ENCODE measurements at regions not wholly inside any gene's neighbourhood (a gene's known extent, or its start where the extent isn't known, plus 50 kb on each side); places are given as distances from the start of the nearest gene placed in this dataset.

GRCh38 chr14:76971549-76971948, 57.0 kb downstream of the IRF2BPL start (continued):
- TF ChIP-seq RAD21 (IDR thresholded peaks at IDR 0.05; ENCODE audit: low read depth) = no peak
- no peak for TF ChIP-seq MAX (IDR thresholded peaks at IDR 0.05)
- TF ChIP-seq TCF7L2 (IDR thresholded peaks at IDR 0.05; ENCODE audit: borderline replicate concordance, extremely low read depth, insufficient read depth, insufficient read length) = no peak
- TF ChIP-seq POLR2A (IDR thresholded peaks at IDR 0.05; ENCODE audit: borderline replicate concordance, extremely low read depth, insufficient read depth, insufficient read length) = no peak
- TF ChIP-seq SP1 (IDR thresholded peaks at IDR 0.05; ENCODE audit: low read depth) = no peak
- TF ChIP-seq SRF (IDR thresholded peaks at IDR 0.05; ENCODE audit: low read depth) = no peak
- no peak for TF ChIP-seq ZBTB33 (IDR thresholded peaks at IDR 0.05; ENCODE audit: extremely low read depth, insufficient replicate concordance, low read length)

- H3K27ac ChIP-seq (ENCODE audit: low read depth, low read length) = no peak overlapping the region
- intact Hi-C loops (cut with micrococcal nuclease) = no loop called here
- ChIA-PET CTCF (no interaction called here), POLR2A (interaction anchor here (1.1 to 1.5 kb wide), 2 partner anchors 72 to 80 kb away, joined by 4 read pairs; no protein-coding TSS in a partner anchor), RAD21 (ENCODE audit: low non-redundant PET in 1 of 2, low total read pairs in 2 of 2, uncharacterized antibody in 2 of 2, unreplicated experiment in 2 of 2) (no interaction called here)
- no peaks in the 10 kb centered on the region for H3K27me3 ChIP-seq (ENCODE audit: insufficient read depth, low read length)
- peaks cover 31 to 34% of the 10 kb centered on the region in 2 experiments for H3K4me1 ChIP-seq (ENCODE audit: control insufficient read depth in 1 of 2, insufficient read depth in 2 of 2, low read length in 2 of 2)
- no peaks in the 10 kb centered on the region for H3K9me2 ChIP-seq (ENCODE audit: insufficient read depth)
- TF ChIP-seq SIN3A (IDR thresholded peaks at IDR 0.05; ENCODE audit: low read depth) (no peak), ZFX (IDR thresholded peaks at IDR 0.05) (no peak)
- BruUV-seq (replicated peaks) = no TSS peak
- no peaks in the 10 kb centered on the region for H3K79me2 ChIP-seq (ENCODE audit: insufficient read depth, low read length)
- H3K9ac ChIP-seq (ENCODE audit: low read length) = no peak overlapping the region
- DNase-seq (ENCODE audit: low read depth, low spot score) (no peak), ATAC-seq (peak; percentile 56)
- no peaks in the 10 kb centered on the region for H4K20me1 ChIP-seq (ENCODE audit: insufficient read depth)
- H3K9me3 ChIP-seq (ENCODE audit: control insufficient read depth in 1 of 2, insufficient read depth in 1 of 2, low read depth in 1 of 2, low read length in 2 of 2) = no peaks in the 10 kb centered on the region
- no peaks in the 10 kb centered on the region for H3K36me3 ChIP-seq (ENCODE audit: control insufficient read depth in 1 of 2, insufficient read depth in 2 of 2, low read length in 2 of 2)
- H2AFZ ChIP-seq (ENCODE audit: low read depth, low read length, poor library complexity, severe bottlenecking) = no peak overlapping the region
- no peak overlapping the region for H3K4me3 ChIP-seq (replicated peaks in 1 of 2; ENCODE audit: low read depth in 1 of 2, low read length in 2 of 2)
- no peak overlapping the region for H3K4me2 ChIP-seq (ENCODE audit: low read length)
Measured at GRCh38 chr14:76968621-76969063, 59.9 kb downstream of the IRF2BPL start.
